HL-60 (cell line): ENCODE measurements at regions not wholly inside any gene's neighbourhood (a gene's known extent, or its start where the extent isn't known, plus 50 kb on each side); places are given as distances from the start of the nearest gene placed in this dataset.

Source experiments
- DNase-seq, 2 experiments: peaks; one replicate each; pipeline ENCODE4 v3.0.0-alpha.2; 2010 to 2020; ENCODE audit warnings: low read depth in 1 of 2, low spot score in 1 of 2
- H3K27ac ChIP-seq: fragments of 250-450 bp; sonication (Bioruptor Pico); replicated peaks from 2 replicates; pipeline ENCODE4 v1.5.1; 2020; ENCODE audit warnings: mild to moderate bottlenecking, moderate library complexity
- H3K27me3 ChIP-seq: fragments of 250-450 bp; sonication (Bioruptor Pico); 2 replicates; pipeline ENCODE4 v1.5.1; 2021; ENCODE audit warnings: mild to moderate bottlenecking, moderate library complexity; ENCODE audit not compliant: insufficient read depth, poor library complexity, severe bottlenecking
- H3K4me3 ChIP-seq: replicated peaks from 2 replicates; pipeline ENCODE4 v1.5.1; 2011; ENCODE audit warnings: mild to moderate bottlenecking, control low read depth, low read length; ENCODE audit not compliant: insufficient read depth
- CTCF ChIP-seq: IDR thresholded peaks from one replicate; pipeline ENCODE4 v1.5.1; 2011; ENCODE audit warnings: low read length, control low read depth, inconsistent platforms; ENCODE audit not compliant: insufficient read depth
- GABPA ChIP-seq: IDR thresholded peaks from 2 replicates; pipeline ENCODE4 v1.6.1; 2012; ENCODE audit warnings: low read depth
- POLR2AphosphoS5 ChIP-seq: IDR thresholded peaks from 2 replicates; pipeline ENCODE4 v1.6.1; 2012; ENCODE audit warnings: low read depth
- REST ChIP-seq: IDR thresholded peaks from 2 replicates; pipeline ENCODE4 v1.6.1; 2012; ENCODE audit warnings: low read depth; ENCODE audit not compliant: insufficient replicate concordance
- SPI1 ChIP-seq: IDR thresholded peaks from 2 replicates; pipeline ENCODE4 v1.6.1; 2012; ENCODE audit warnings: low read depth, mild to moderate bottlenecking, borderline replicate concordance

GRCh38 chr13:111034811-111035210 lies 80.3 kb upstream of the ARHGEF7 start:
- peaks cover 35% of the 10 kb centered on the region for H3K27me3 ChIP-seq
- H3K4me3 ChIP-seq, result no peak overlapping the region
- H3K27ac ChIP-seq, result no peak overlapping the region
- no peak for DNase-seq
- TF ChIP-seq CTCF, result no peak
- TF ChIP-seq POLR2AphosphoS5, result no peak
- no peak for TF ChIP-seq SPI1
- TF ChIP-seq REST, result no peak
- TF ChIP-seq GABPA, result no peak

GRCh38 chr13:111033172-111034130 lies 81.7 kb upstream of the ARHGEF7 start:
- no peak for DNase-seq
- no peak for TF ChIP-seq CTCF
- Histone ChIP-seq H3K4me3 (no peak overlapping the region), H3K27ac (no peak overlapping the region), H3K27me3 (peaks cover 28% of the 10 kb centered on the region)

GRCh38 chr13:111031531-111031961 lies 83.6 kb upstream of the ARHGEF7 start:
- DNase-seq, result no peak
- no peak overlapping the region for H3K27ac ChIP-seq
- H3K4me3 ChIP-seq, result no peak overlapping the region
- H3K27me3 ChIP-seq, result peaks cover 17% of the 10 kb centered on the region
- TF ChIP-seq POLR2AphosphoS5 (no peak), CTCF (no peak), SPI1 (no peak), REST (no peak), GABPA (no peak)
